HG03442 (cell line): ENCODE measurements at regions not wholly inside any gene's neighbourhood (a gene's known extent, or its start where the extent isn't known, plus 50 kb on each side); places are given as distances from the start of the nearest gene placed in this dataset.

ENCODE experiments used
- ATAC-seq: cut with Tn5 transposase; IDR thresholded peaks from one replicate; pipeline ENCODE4 v1.9.1; 2021; ENCODE audit warnings: mild to moderate bottlenecking, moderate library complexity; ENCODE audit not compliant: unreplicated experiment

DNA sequence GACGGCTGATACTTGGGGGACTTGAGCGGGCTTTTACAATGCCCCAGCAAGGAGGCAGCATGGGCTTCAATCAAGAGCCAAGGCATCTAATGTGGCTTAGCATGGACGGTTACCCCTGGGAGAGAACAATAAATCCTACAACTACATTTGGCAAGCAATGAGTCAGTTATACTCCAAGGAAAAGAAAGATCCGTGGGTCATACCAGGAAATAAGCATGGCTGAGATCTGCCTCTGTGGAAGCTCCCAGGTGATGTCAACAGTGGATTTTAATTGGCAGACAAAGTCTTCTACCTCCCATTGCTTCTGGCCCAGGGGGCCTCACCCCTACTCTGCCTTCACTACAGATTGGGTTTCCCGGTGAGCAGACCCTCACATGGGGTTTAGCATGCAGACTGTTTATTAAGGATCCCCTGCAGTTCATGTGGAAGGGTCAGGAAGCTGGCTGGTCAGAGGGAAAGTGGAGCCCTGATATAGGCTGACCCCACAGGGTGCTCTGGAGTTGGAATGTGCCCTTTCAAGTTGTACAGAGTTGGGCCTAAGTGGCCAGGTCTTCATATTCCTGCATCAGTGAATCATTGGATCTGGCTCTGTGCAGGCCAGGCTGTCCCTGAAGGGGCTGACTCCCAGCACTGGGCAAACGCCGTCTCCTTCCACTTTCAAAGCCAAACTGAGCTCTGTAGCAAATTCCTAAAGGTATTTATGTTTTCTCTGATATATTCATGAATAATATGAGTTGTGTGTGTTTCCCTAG lies 91.3 kb upstream of the GGTLC1 start:
- no peak for ATAC-seq

DNA sequence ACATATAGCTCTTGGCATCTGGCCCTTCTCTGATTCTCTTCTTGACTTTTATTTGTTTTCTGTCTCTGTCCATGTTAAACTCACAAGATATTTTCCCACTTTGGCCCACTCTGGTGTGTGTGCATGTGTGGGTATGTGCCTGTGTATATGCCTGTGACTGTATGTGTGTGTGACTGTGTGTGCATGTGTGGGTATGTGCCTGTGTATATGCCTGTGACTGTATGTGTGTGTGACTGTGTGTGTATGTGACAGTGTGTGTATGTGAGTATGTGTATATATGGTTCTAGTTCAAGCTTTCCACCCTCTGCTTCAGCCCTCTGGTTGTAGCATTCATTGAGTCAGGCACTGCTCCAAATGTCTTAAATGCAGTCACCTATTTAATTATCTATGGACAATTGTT lies 88.6 kb upstream of the GGTLC1 start:
- no peak for ATAC-seq

DNA sequence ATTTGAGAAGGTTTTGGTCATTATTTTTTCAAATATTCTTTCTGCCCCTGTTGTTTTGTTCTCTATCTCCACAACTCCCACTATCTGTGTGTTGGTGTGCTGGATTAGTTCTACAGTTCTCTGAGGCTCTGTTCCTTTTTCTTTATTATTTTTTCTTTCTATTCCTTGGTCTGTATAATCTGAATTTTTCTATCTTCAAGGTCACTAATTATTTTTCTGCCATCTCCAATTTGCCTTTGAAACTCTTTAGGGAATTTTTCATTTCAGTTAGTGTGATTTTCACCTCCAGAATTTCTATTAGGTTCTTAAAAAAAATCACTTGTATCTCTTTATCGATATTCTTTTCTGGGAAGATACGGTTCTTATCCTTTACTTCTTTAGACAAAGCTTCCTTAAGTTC lies 82.1 kb upstream of the GGTLC1 start:
- no peak for ATAC-seq

DNA sequence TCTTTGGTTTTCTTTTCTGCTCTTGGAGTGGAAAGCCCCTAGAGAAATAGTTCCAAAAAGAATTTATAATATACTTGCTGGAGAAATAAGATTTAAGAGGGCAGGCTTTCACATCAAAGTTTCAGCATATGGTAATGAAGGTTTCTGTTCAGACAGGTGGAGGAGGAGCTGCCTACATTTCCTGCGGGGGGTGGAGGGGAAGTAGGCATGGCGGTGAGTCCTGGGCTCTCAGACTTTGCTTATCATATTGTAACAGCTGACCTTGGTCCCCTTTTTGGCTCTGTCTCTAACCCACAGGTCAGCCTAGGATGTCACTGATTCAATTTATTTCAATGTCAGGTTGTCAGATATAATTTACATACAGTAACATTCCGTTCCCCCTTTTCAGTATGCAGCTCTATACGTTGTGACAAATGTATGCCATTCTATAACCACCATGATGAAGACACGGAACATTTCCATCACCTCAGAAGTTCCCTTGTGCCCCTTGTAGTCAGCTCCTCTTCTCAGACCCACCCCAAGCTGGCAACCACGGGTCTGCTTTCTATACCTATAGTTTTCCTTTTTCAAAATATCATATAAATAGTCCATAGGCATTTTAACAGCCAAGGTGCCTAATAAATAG lies 77.6 kb upstream of the GGTLC1 start:
- no peak for ATAC-seq

DNA sequence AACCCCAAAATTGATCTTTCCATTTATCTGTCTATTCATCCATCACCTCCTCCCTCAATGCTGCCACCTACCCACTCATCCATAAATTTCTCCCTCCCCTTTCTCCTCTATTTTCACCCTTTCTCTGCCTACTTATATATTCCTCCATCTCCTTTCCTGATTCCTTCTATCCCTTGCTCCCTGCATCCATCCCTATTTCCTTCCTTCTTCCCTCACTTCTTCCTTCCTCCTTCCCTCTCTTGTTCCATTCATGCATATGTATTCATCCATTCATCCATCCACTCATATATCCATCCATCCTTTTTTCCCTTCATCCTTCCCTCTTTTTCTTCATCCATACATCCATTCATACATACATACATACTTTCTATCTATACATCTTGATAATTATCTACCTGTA lies 76.3 kb upstream of the GGTLC1 start:
- no peak for ATAC-seq

DNA sequence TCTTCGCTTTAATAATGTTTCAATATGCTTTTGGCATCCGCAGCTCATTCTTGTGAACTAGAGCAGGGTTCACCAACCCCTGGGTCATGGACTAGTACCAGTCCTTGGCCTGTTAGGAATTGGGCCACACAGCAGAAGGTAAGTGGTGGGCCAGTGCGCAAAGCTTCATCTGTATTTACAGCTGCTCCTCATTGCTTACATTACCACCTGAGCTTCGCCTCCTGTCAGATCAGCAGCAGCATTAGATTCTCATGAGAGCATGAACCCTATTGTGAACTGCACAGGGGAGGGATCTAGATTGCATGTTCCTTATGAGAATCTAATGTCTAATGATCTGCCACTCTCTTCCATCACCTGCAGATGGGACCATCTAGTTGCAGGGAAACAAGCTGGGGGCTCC lies 75.5 kb upstream of the GGTLC1 start:
- no peak for ATAC-seq

DNA sequence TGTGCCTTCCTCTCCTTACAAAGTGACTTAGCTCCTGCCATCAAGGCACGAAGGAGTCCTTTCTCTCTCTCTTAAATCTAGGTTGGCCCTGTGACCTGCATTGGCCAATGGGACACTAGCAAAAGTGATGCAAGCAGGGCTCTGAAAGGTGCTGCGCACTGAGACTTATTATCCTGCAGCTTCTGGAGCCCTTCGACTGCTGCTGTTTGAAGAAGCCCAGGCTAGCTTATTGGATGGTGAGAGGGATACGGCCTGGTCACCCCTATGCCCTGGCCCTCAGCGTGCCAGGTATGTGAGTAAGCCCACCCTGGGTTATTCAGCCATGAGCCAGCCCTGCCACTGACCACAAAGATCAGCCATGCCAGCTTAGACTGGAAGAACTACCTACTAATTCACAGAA lies 74.5 kb upstream of the GGTLC1 start:
- no peak for ATAC-seq

DNA sequence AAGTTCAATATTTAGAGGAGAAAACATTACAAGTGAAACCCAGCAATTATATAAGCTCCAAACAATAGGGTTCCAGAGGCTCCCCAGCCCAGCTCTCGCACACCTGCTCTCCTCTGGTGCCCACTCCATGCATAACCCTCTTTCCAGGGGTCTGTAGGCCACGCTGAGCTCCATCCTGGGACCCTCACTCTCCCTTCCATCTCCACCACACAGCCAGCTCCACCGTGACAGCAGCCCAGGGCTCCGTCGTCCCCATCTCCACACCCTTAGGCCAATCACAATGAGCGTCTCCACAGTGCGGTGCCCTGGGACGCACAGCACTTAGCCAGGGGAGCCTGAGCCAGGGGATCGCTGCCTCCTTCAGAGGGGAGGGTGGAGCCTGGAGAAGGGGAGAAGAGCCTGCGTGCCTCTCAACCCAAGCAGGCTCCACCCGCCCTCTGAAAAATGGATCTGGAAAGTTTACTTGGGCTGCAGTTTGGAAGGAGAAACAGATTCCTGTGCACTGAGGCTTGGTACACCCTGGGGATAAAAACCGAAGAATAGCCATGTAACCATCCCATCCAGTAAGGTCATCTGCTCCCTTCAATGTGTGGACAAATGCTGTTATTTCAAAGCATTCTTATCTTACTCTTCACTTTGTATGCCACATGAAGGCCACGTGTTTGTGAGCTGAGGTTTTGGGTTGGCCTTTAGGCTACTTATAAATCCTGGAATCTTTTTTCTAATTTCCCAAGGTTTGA lies 72.4 kb upstream of the GGTLC1 start:
- ATAC-seq, result no peak

DNA sequence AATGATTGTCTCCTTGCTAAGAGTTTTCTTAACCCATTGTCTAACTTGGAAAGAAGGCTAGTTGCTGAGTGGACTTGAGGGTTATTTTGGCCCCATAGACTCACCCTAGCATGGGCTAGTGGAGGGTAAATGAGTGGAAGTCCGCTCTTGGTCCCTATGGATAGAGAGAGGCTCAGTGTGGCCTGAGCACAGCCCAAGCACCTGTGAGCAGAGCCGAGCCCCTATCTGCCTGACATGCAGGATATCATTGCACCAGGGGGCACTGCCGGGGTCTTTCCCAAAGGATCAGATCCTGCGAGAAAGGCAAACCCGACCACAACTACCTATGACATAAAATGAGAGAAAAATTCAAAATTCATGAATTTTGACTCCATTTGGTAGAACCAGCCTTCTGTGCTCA lies 70.6 kb upstream of the GGTLC1 start:
- ATAC-seq, result no peak

DNA sequence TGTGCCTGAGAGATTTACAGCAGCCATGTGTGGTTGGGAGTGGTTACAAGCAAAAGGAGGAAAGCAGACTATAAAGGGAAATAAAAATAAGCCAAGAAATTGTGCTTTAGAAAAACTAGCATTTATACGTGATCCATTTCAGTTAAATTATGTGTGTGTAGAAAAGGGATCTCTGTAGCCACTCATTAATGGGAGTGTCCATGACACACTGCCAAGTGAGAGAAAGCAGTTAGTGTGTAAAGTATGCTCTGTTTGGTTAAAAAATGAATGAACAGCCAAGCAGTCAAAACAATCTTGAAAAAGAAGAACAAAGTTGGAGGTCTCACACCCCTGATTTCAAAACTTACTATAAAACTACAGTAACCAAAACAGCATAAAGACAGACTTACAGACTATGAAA lies 67.9 kb upstream of the GGTLC1 start:
- ATAC-seq, result no peak

DNA sequence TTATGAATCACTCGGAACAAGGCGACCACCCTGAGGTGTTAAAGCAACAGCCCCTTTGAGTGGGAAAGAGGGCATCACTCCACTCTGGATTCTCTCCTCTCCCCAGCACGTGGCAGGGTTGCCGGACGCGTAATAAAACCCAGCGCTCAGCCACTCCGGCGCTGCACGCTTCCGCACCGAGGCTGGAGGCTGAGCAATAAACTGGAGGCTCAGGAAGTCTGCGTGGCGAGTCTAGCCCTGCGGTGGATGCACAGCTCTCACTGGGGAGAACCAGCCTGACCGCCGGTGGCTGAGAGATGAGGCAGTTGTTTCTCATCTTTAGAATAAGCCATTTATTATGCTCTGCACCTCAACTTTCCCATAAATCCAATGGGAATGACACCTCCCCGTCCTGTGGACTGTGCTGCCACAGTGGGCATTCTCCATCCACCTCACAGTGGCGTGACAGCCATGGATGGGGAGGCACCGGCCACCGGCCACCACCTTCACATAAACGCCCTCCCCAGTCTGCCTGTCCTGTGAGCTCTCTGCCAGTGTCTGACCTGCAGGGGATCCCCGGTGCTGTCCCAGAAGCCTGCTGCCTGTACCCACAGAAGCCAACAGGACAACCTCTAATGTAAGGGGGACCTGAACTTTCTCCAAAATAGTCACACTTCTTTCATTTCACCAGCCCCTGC lies 64.2 kb upstream of the GGTLC1 start:
- no peak for ATAC-seq

DNA sequence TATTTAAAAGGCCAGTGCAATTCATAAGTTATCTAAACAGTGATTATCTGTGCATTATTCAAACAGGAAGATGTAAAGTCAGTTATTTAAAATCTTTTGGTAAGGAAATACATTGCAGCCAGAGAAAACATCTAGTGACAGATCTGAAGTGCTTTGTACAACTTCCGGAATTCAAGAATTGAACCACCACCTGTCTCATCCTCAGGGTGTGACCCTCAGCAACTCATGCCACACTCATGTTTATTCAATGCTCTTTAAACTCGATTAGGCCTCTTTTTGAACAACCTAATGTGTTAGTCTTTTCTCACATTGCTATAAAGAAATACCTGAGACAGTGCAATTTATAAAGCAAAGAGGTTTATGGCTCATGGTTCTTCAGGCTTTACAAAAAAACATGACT lies 62.6 kb upstream of the GGTLC1 start:
- ATAC-seq, result no peak

DNA sequence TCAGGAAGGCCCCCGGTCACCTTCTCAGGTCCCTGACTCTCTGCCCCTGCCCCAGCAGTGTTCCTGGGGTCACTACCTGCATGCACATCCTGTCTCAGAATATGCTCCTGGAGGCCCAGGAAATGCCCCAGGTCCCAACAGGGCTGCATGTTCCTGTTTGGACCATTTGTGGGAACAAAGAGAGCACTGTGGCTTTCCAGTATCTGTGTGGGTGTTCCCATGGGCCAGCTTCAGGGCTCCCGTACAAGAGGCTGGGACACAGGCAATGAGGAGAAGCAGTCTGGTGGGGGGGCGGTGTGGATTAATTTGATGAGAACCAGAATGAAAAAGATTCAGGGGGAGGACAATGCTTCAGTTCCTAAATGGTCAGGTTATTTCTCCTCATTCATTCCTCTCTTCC lies 61.5 kb upstream of the GGTLC1 start:
- ATAC-seq, result no peak

DNA sequence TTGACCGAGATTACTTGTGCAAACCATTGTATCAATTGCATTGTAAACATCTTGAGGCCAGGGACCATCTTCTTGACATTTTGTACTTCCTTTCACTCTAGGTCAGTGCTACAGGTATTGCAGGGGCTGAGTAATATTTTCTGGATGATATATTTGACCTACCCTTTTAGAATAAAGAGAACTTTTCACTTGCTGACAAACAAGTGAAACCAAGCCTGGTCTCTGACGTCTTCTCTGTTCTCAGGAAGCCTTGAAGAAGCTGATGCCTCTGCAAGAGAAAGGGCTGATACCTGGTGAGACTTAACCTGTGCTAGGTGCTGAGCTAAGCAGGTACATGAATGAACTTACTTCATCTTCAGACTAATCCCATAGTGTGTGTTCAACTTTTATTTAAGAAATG lies 60.5 kb upstream of the GGTLC1 start:
- no peak for ATAC-seq

DNA sequence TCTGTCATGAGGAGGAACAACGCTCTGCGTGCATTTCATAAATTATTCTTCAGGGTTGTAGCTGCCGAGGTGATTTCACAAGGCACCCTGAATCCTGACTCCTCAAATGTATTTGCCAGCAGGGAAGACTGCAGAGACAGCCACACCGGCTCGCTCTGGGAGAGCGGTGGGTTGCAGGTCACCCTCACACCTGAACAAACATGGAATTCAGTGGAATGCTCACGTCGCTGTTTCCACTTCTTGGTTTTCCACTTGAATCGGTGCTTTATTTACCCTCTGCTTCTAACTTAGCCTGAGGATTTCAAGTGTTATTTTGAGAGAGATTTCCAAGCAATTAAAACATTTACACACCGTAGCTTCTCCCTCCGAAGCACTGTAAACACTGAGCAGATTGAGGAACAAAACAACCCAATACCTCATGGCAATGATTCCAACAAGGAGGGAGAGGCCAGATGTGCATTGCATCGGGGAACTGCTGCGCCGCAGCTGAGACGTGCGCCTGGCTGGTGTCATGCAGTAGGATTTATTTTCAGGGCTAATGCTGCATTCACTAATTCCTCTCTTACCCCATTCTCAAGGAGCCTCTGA lies 59.5 kb upstream of the GGTLC1 start:
- ATAC-seq, result no peak

DNA sequence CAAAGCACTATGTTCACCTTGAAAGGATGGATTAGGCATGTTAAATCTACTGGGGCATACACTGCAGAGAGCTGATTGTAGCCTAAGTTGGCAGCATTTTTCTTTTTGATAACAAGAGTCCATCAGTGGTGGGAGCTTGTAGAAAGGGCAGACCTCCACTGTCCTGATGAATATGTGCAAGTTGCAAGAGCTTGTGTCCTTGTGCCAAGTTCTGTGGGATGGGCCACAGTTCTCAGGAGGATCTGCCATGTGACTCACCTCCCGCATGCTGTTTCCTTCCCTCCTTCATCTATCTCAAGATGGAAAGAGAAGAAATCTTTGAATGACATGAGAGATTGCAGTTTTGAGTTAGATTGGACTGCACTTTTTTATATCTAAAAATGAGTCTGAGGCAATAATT lies 58.3 kb upstream of the GGTLC1 start:
- no peak for ATAC-seq

DNA sequence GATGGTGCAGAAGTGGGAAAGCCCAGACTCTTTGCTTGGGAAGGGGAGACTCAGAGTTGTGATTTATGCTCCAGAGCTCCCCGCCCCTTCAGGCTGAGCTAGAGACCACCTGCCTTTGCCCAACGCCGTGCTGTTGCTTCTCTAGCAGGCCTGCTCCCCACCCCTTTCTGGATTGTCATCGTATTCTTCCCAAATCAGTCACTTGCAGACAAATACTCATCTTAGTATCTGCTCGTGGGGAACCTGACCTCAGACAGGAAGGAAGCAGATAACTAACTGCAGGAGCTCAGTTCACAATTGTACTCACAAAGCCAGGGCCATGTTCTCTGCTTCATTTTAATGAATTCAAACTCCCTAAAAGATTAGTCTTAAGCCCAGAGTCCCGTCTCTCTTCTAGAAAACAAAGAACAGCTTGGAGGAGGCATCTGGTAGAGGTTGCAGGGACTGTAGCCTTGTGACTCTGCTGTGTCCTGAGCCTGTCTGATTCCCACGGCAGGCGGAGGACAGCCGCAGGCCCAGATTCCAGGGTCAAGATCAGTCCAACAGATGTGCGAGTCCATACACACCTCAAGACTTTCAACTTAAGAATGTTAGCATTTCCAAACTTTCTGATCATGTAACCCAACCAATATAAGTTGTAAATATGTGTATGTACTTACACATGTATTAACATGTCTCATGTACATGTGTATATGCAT lies 57.2 kb upstream of the GGTLC1 start:
- no peak for ATAC-seq

DNA sequence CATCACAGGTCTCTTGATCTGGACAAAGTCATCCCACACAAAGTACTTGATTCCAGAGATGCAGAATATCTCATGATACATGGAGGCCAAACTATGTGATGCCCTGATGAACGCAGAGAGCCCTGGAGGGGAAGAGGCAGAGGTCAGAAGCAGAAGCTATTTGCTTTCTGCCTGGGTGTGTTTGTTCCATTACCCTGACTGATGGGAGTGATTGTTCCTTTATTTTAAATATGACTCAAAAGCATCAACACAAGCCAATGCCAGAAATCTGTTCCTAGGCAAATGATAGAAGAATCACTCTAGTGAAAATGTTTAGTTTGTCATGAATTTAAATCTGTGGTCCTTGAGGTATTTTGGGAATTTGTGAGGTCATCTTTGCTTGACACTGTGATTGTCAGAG lies 54.7 kb upstream of the GGTLC1 start:
- ATAC-seq, result no peak

DNA sequence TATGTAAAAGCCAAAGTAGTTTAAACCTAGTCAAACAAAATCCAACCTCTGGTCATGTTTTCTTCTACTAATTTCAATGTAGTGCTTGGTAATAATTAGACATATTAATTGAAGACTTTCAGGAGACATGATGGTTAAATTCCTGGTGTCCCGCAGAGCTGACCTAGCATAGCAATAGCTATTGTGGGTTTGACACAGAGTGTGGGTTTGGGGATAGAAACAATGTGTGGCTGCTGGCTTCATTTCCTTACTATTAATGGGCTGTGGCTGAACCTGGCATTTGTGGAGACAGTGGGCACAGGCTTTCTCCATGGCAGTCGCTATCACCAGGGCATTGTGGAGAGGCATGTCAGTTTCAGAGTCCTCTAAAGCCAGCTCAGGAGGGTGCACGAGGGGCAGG lies 54.1 kb upstream of the GGTLC1 start:
- ATAC-seq, result no peak

DNA sequence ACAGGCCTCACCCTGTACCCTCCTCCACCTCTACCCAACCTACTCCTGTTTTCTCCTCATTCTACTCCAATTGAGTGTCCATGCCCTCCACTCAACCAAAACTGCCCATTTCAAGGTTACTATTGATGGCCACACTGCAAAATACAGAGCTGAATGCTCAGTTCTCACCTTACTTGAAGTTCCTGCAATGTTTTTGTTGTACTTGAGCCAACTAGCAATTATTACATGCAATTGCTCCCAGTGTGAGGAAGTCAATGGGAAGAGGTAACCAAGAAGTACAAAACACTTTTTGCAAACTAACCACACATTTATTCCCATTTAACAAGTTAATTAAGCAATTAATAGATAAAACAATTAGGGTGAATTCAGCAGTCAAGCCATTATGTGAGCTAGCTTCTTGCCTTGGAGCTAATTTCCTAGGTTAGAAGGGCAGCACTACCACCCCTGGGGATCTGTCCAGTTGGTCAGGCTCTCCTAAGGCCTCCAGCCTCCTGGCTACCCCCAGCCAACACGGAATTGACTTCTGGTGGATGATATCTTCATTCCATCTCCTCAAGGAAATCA lies 52.4 kb upstream of the GGTLC1 start:
- no peak for ATAC-seq
